B cell (primary cell): ENCODE measurements at regions not wholly inside any gene's neighbourhood (a gene's known extent, or its start where the extent isn't known, plus 50 kb on each side); places are given as distances from the start of the nearest gene placed in this dataset.

Experiments
- CTCF ChIP-seq: fragments of 200-600 bp; IDR thresholded peaks from one replicate; pipeline ENCODE4 v1.8.0; 2022; ENCODE audit warnings: antibody characterized with exemption, mild to moderate bottlenecking
- EZH2 ChIP-seq: IDR thresholded peaks from 2 replicates; pipeline ENCODE4 v1.6.1; 2012; ENCODE audit warnings: borderline replicate concordance, low read depth, mild to moderate bottlenecking, moderate library complexity, low read length; ENCODE audit not compliant: insufficient read depth, poor library complexity, severe bottlenecking

GRCh38 chr5:57007344-57007743 lies 55.4 kb upstream of the MIER3 start:
- no peak for TF ChIP-seq EZH2
- TF ChIP-seq CTCF = no peak
